ENCODE measurements at regions not wholly inside any gene's neighbourhood (a gene's known extent, or its start where the extent isn't known, plus 50 kb on each side); places are given as distances from the start of the nearest gene placed in this dataset.

DNA sequence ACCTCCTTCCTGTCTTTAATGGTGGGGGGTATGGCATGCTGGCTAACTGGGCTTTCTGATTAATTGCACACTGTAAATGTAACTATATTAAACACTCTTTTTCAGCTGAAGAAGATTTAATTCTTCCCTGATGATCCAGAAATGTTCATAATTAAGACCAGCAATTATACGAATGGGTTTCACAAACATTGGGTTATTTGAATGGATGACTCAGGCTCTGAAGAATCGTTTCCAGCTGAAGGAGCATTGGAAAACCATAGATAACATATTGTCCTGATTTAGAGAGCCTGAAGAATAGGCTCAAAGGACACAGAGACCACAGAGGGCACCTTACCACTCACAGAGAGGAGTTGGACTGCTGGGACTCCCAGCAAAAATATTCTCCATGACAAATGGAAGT lies 130.7 kb upstream of the SSTR4 start:
- no peak for DNase-seq (ENCODE audit: low read depth)
- no peak overlapping the region for H3K4me3 ChIP-seq (ENCODE audit: low read depth, low read length)
- in situ Hi-C loops (cut with HindIII; ENCODE audit: low sequenced_read_pairs) = no loop called here
- TF ChIP-seq, protein P1, sequence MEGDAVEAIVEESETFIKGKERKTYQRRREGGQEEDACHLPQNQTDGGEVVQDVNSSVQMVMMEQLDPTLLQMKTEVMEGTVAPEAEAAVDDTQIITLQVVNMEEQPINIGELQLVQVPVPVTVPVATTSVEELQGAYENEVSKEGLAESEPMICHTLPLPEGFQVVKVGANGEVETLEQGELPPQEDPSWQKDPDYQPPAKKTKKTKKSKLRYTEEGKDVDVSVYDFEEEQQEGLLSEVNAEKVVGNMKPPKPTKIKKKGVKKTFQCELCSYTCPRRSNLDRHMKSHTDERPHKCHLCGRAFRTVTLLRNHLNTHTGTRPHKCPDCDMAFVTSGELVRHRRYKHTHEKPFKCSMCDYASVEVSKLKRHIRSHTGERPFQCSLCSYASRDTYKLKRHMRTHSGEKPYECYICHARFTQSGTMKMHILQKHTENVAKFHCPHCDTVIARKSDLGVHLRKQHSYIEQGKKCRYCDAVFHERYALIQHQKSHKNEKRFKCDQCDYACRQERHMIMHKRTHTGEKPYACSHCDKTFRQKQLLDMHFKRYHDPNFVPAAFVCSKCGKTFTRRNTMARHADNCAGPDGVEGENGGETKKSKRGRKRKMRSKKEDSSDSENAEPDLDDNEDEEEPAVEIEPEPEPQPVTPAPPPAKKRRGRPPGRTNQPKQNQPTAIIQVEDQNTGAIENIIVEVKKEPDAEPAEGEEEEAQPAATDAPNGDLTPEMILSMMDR (IDR thresholded peaks at IDR 0.05; ENCODE audit: low read depth, low read length, missing control alignments) = no peak

- TF ChIP-seq, protein P1 (IDR thresholded peaks at IDR 0.05; ENCODE audit: low read depth, low read length, missing control alignments) = no peak
- H3K4me3 ChIP-seq (ENCODE audit: low read depth, low read length) = no peak overlapping the region
- DNase-seq (ENCODE audit: low read depth) = no peak
- in situ Hi-C loops (cut with HindIII; ENCODE audit: low sequenced_read_pairs) = no loop called here
Measured at GRCh38 chr20:22904905-22905304, 130.2 kb upstream of the SSTR4 start.

DNA sequence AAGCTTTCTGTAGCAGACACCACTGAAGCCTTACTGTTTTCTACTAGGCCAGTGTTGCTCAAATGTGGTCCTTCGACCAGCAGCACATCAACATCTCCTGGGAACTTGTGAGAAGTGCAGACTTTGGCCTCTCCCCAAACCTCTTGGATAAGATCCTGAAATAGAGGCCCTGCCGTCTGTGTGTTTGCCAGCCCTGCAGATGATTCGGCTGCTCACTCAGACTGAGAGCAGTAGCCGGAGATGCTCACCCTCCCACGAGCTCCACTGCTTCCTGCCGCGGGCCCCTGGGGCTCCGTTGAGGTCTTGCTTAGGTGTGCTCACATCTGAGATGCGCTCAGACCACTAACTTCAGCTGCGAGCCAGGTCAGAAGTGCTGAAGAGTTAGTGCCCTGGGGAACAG lies 129.5 kb upstream of the SSTR4 start:
- in situ Hi-C loops (cut with HindIII; ENCODE audit: low sequenced_read_pairs) = no loop called here
- TF ChIP-seq, protein P1 (IDR thresholded peaks at IDR 0.05; ENCODE audit: low read depth, low read length, missing control alignments) = no peak
- H3K4me3 ChIP-seq (ENCODE audit: low read depth, low read length) = no peak overlapping the region
- peak; percentile 11 for DNase-seq (ENCODE audit: low read depth)

DNA sequence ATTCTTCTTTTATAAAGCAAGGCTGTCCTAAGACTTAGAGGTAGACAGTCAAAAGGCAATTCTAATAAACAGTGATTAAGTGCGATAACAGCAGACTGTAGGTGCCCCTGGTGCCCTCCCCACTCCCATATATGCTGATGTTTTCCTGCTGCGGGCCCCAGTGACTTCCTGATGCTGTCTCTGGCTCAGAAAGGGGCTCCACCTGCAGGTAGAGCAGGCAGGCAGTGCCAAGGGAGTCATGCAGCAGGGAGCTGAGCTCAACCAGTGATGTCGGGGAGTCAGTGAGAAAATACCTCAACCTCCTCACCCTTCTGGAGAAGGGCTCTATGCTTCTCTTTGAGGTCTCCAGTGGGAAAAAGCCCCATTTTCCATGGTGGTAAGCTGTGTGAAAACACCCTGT lies 126.7 kb upstream of the SSTR4 start:
- no peak for DNase-seq (ENCODE audit: low read depth)
- in situ Hi-C loops (cut with HindIII; ENCODE audit: low sequenced_read_pairs) = no loop called here
- H3K4me3 ChIP-seq (ENCODE audit: low read depth, low read length) = no peak overlapping the region
- TF ChIP-seq, protein P1 (IDR thresholded peaks at IDR 0.05; ENCODE audit: low read depth, low read length, missing control alignments) = no peak

GRCh38 chr20:22908944-22909343 lies 126.2 kb upstream of the SSTR4 start:
- TF ChIP-seq, protein P1 (IDR thresholded peaks at IDR 0.05; ENCODE audit: low read depth, low read length, missing control alignments) = no peak
- in situ Hi-C loops (cut with HindIII; ENCODE audit: low sequenced_read_pairs) = no loop called here
- no peak overlapping the region for H3K4me3 ChIP-seq (ENCODE audit: low read depth, low read length)
- no peak for DNase-seq (ENCODE audit: low read depth)

DNA sequence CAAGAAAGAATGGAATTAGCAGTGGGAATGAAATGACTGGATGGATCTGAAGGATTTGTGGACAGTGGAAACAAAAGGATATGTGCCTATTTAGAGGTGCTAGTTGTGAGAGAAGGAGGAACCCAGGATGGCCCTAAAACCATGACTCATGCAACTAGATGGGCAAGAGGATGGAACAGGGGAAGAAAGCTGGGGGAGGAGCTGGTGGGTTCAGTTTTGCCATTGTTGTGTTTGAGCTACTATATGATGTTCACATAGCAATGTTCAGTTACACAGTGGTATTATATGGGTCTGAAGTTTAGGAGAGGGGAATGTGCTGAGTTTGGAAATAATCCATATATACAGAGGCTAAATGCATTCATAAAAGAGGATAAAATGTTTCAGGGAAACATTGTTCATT lies 125.7 kb upstream of the SSTR4 start:
- no peak overlapping the region for H3K4me3 ChIP-seq (ENCODE audit: low read depth, low read length)
- DNase-seq (ENCODE audit: low read depth) = no peak
- TF ChIP-seq, protein P1 (IDR thresholded peaks at IDR 0.05; ENCODE audit: low read depth, low read length, missing control alignments) = no peak
- in situ Hi-C loops (cut with HindIII; ENCODE audit: low sequenced_read_pairs) = no loop called here
